HCT116 (cell line): ENCODE measurements at regions not wholly inside any gene's neighbourhood (a gene's known extent, or its start where the extent isn't known, plus 50 kb on each side); places are given as distances from the start of the nearest gene placed in this dataset.

Source experiments
- ATAC-seq: fragments of 200-7000 bp; cut with Tn5 transposase; 2 replicates; pipeline ENCODE4 v1.9.1; 2020; ENCODE audit warnings: mild to moderate bottlenecking, moderate library complexity
- BruUV-seq: library from RNA; stranded (reverse); fragments of 400-500 nt; replicated peaks from 2 replicates; lab custom pipeline; 2021; lab: Mats Ljungman, UMichigan
- CTCF ChIA-PET: fragments of 300-600 bp; sonication (Branson Sonifier 250); formaldehyde crosslinking; loops from one replicate; lab custom pipeline; 2021; ENCODE audit warnings: antibody characterized with exemption; lab: Charles Lee
- POLR2A ChIA-PET: fragments of 300-600, 350-600 bp; sonication (Branson Sonifier 250); formaldehyde crosslinking; loops from one replicate; lab custom pipeline; 2021; ENCODE audit warnings: antibody characterized with exemption; lab: Charles Lee
- RAD21 ChIA-PET, 2 experiments: fragments of 300-600 bp; sonication (Branson Sonifier 250); formaldehyde crosslinking; loops; one replicate each; lab custom pipeline; 2023; ENCODE audit warnings: low total read pairs in 2 of 2; ENCODE audit not compliant: uncharacterized antibody in 2 of 2, unreplicated experiment in 2 of 2, low non-redundant PET in 1 of 2; lab: Charles Lee
- DNase-seq: peaks from one replicate; pipeline ENCODE4 v3.0.0-alpha.2; 2010; ENCODE audit warnings: low read depth, low spot score
- H2AFZ ChIP-seq: fragments of 200-600 bp; shearing (Covaris generic), sonication (generic); 2 replicates; pipeline ENCODE4 v1.6.1; 2017; ENCODE audit warnings: low read depth, mixed run types, mixed read lengths, antibody characterized with exemption, low read length; ENCODE audit not compliant: poor library complexity, severe bottlenecking
- H3K27ac ChIP-seq: 2 replicates; pipeline ENCODE4 v1.5.1; 2012; ENCODE audit warnings: low read depth, low read length
- H3K27me3 ChIP-seq: fragments of 200-600 bp; sonication (generic); 2 replicates; pipeline ENCODE4 v1.6.1; 2016; ENCODE audit warnings: mixed run types, low read length, mixed read lengths; ENCODE audit not compliant: insufficient read depth
- H3K36me3 ChIP-seq, 2 experiments: fragments of 200-500 bp in 1 of 2; fragments of 200-600 bp in 1 of 2; sonication (Bioruptor generic) in 1 of 2; sonication (generic) in 1 of 2; 2 replicates each; pipeline versions ENCODE4 v1.5.1 to v1.6.1; 2014 to 2016; ENCODE audit warnings: low read length in 2 of 2, inconsistent platforms in 1 of 2, mixed read lengths in 1 of 2, mixed run types in 1 of 2; ENCODE audit not compliant: insufficient read depth in 2 of 2, control insufficient read depth in 1 of 2
- H3K4me1 ChIP-seq, 2 experiments: fragments of 200-600 bp in 1 of 2; sonication (generic) in 1 of 2; 2 replicates each; pipeline versions ENCODE4 v1.5.1 to v1.6.1; 2012 to 2017; ENCODE audit warnings: low read length in 2 of 2, inconsistent platforms in 1 of 2, mild to moderate bottlenecking in 1 of 2, mixed read lengths in 1 of 2, mixed run types in 1 of 2, moderate library complexity in 1 of 2; ENCODE audit not compliant: insufficient read depth in 2 of 2, control insufficient read depth in 1 of 2
- H3K4me2 ChIP-seq: fragments of 200-600 bp; sonication (generic); 2 replicates; pipeline ENCODE4 v1.6.1; 2017; ENCODE audit warnings: mixed run types, low read length, mixed read lengths
- H3K4me3 ChIP-seq, 2 experiments: fragments of 200-600 bp in 1 of 2; sonication (generic) in 1 of 2; replicated peaks in 1 of 2; 2 replicates each; pipeline ENCODE4 v1.5.1; 2011 to 2016; ENCODE audit warnings: low read length in 2 of 2, control low read depth in 1 of 2, low read depth in 1 of 2, mild to moderate bottlenecking in 1 of 2, mixed read lengths in 1 of 2, mixed run types in 1 of 2
- H3K79me2 ChIP-seq: fragments of 200-600 bp; sonication (generic); 2 replicates; pipeline ENCODE4 v1.6.1; 2017; ENCODE audit warnings: mild to moderate bottlenecking, mixed run types, low read length, moderate library complexity, mixed read lengths; ENCODE audit not compliant: insufficient read depth
- H3K9ac ChIP-seq: fragments of 200-600 bp; sonication (generic); 2 replicates; pipeline ENCODE4 v1.6.1; 2016; ENCODE audit warnings: low read length, mixed read lengths
- H3K9me2 ChIP-seq: fragments of 200-600 bp; sonication (generic), shearing (Covaris generic); 2 replicates; pipeline ENCODE4 v1.6.1; 2017; ENCODE audit warnings: mixed run types, mild to moderate bottlenecking, moderate library complexity; ENCODE audit not compliant: insufficient read depth
- H3K9me3 ChIP-seq, 2 experiments: fragments of 200-500 bp in 1 of 2; fragments of 200-600 bp in 1 of 2; sonication (Bioruptor generic) in 1 of 2; sonication (generic) in 1 of 2; 2 replicates each; pipeline ENCODE4 v1.6.1; 2014 to 2017; ENCODE audit warnings: low read length in 2 of 2, mixed read lengths in 2 of 2, inconsistent platforms in 1 of 2, low read depth in 1 of 2, mild to moderate bottlenecking in 1 of 2, mixed run types in 1 of 2, moderate library complexity in 1 of 2; ENCODE audit not compliant: control insufficient read depth in 1 of 2, insufficient read depth in 1 of 2
- H4K20me1 ChIP-seq: fragments of 200-600 bp; sonication (generic), shearing (Covaris generic); 2 replicates; pipeline ENCODE4 v1.6.1; 2017; ENCODE audit warnings: mixed run types, mild to moderate bottlenecking, moderate library complexity; ENCODE audit not compliant: insufficient read depth
- CBX3 ChIP-seq: IDR thresholded peaks from 2 replicates; pipeline ENCODE4 v1.6.1; 2012; ENCODE audit warnings: low read depth
- CTCF ChIP-seq, 3 experiments: fragments of 200-600 bp in 1 of 3; sonication (generic) in 1 of 3; IDR thresholded peaks in 2 of 3; conservative IDR thresholded peaks in 1 of 3; 2 replicates each; pipeline ENCODE4 v1.5.1; 2012 to 2017; ENCODE audit warnings: low read depth in 2 of 3, low read length in 2 of 3, antibody characterized with exemption in 1 of 3, borderline replicate concordance in 1 of 3, control low read depth in 1 of 3, mild to moderate bottlenecking in 1 of 3, mixed read lengths in 1 of 3, mixed run types in 1 of 3, moderate library complexity in 1 of 3; ENCODE audit not compliant: insufficient read depth in 1 of 3
- EZH2 ChIP-seq: fragments of 200-600 bp; sonication (generic); IDR thresholded peaks from 2 replicates; pipeline ENCODE4 v1.6.1; 2017; ENCODE audit warnings: antibody characterized with exemption, mixed run types
- JUND ChIP-seq: IDR thresholded peaks from 2 replicates; pipeline ENCODE4 v1.6.1; 2012
- MAX ChIP-seq: IDR thresholded peaks from 2 replicates; pipeline ENCODE4 v1.6.1; 2012
- POLR2A ChIP-seq: IDR thresholded peaks from 2 replicates; pipeline ENCODE4 v1.7.0; 2011; ENCODE audit warnings: borderline replicate concordance; ENCODE audit not compliant: insufficient read depth, insufficient read length; ENCODE audit errors: extremely low read depth
- POLR2AphosphoS5 ChIP-seq: IDR thresholded peaks from 2 replicates; pipeline ENCODE4 v1.6.1; 2011; ENCODE audit warnings: mild to moderate bottlenecking, low read depth, low read length, moderate library complexity
- RAD21 ChIP-seq: IDR thresholded peaks from 2 replicates; pipeline ENCODE4 v1.6.1; 2012; ENCODE audit warnings: low read depth, mild to moderate bottlenecking
- SP1 ChIP-seq: IDR thresholded peaks from 2 replicates; pipeline ENCODE4 v1.6.1; 2012; ENCODE audit warnings: low read depth
- YY1 ChIP-seq: IDR thresholded peaks from 2 replicates; pipeline ENCODE4 v1.6.1; 2011; ENCODE audit warnings: low read length, low read depth, moderate library complexity, mild to moderate bottlenecking; ENCODE audit not compliant: insufficient replicate concordance; ENCODE audit errors: extremely low read depth
- ZFX ChIP-seq: fragments of 450-650 bp; IDR thresholded peaks from 2 replicates; pipeline ENCODE4 v1.6.1; 2017
- ZNF274 ChIP-seq: fragments of 200-500 bp; sonication (Bioruptor generic); IDR thresholded peaks from 2 replicates; pipeline ENCODE4 v1.6.1; 2014; ENCODE audit warnings: mild to moderate bottlenecking, low read depth, low read length, inconsistent platforms
- intact Hi-C: fragments of 100-400 bp; cut with micrococcal nuclease; formaldehyde crosslinking; loops from 2 replicates; pipeline ENCODE4 v1.10.0; 2022
- TF ChIP-seq, protein P1 (sequence below): IDR thresholded peaks from 2 replicates; pipeline ENCODE4 v1.6.1; 2011; ENCODE audit warnings: mild to moderate bottlenecking, low read length, moderate library complexity; ENCODE audit not compliant: insufficient replicate concordance; ENCODE audit errors: extremely low read depth

GRCh38 chr5:21142791-21143190 is 1154.8 kb upstream of the CDH18 start:
- no peak for ATAC-seq
- Histone ChIP-seq H3K9me3 (peaks cover 0 to 28% of the 10 kb centered on the region in 2 experiments; a peak in 2 of 4 replicates), H3K27me3 (no peaks in the 10 kb centered on the region), H2AFZ (no peak overlapping the region), H3K4me2 (no peak overlapping the region), H3K4me3 (no peak overlapping the region), H3K27ac (no peak overlapping the region), H3K9me2 (no peaks in the 10 kb centered on the region), H3K79me2 (no peaks in the 10 kb centered on the region), H3K36me3 (no peaks in the 10 kb centered on the region), H4K20me1 (no peaks in the 10 kb centered on the region), H3K9ac (no peak overlapping the region), H3K4me1 (no peaks in the 10 kb centered on the region)
- POLR2A ChIA-PET = no interaction called here
- intact Hi-C loops = no loop called here
- RAD21 ChIA-PET = no interaction called here
- CTCF ChIA-PET = no interaction called here
- no peak for DNase-seq
- TF ChIP-seq RAD21 (no peak), POLR2A (no peak), ZFX (no peak), YY1 (no peak), EZH2 (no peak), SP1 (no peak), JUND (no peak), CBX3 (no peak), POLR2AphosphoS5 (no peak), CTCF (IDR thresholded peaks at IDR 0.05 in 2 of 3, conservative IDR thresholded peaks at IDR 0.05 in 1 of 3; ENCODE audit: borderline replicate concordance in 1 of 3, insufficient read depth in 1 of 3, low read depth in 2 of 3, low read length in 2 of 3) (no peak), ZNF274 (no peak), MAX (no peak)
- TF ChIP-seq, protein P1, sequence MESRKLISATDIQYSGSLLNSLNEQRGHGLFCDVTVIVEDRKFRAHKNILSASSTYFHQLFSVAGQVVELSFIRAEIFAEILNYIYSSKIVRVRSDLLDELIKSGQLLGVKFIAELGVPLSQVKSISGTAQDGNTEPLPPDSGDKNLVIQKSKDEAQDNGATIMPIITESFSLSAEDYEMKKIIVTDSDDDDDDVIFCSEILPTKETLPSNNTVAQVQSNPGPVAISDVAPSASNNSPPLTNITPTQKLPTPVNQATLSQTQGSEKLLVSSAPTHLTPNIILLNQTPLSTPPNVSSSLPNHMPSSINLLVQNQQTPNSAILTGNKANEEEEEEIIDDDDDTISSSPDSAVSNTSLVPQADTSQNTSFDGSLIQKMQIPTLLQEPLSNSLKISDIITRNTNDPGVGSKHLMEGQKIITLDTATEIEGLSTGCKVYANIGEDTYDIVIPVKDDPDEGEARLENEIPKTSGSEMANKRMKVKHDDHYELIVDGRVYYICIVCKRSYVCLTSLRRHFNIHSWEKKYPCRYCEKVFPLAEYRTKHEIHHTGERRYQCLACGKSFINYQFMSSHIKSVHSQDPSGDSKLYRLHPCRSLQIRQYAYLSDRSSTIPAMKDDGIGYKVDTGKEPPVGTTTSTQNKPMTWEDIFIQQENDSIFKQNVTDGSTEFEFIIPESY = no peak
- no TSS peak for BruUV-seq
